Endothelial cell of umbilical vein (primary cell): ENCODE measurements at regions not wholly inside any gene's neighbourhood (a gene's known extent, or its start where the extent isn't known, plus 50 kb on each side); places are given as distances from the start of the nearest gene placed in this dataset.

Experiments
- BruUV-seq: library from RNA; stranded (reverse); fragments of 400-500 nt; replicated peaks from 2 replicates; lab custom pipeline; 2021; lab: Mats Ljungman, UMichigan
- CTCF ChIA-PET: fragments of 300-600, 350-600 bp; sonication (Branson Sonifier 250); formaldehyde crosslinking; loops from one replicate; lab custom pipeline; 2021; ENCODE audit warnings: antibody characterized with exemption, inconsistent platforms; lab: Charles Lee
- POLR2A ChIA-PET: fragments of 300-600, 350-600 bp; sonication (Branson Sonifier 250); formaldehyde crosslinking; loops from one replicate; lab custom pipeline; 2021; ENCODE audit warnings: antibody characterized with exemption, inconsistent platforms; lab: Charles Lee
- DNase-seq: peaks from one replicate; pipeline ENCODE4 v3.0.0-alpha.2; 2011; ENCODE audit warnings: low read depth, low spot score
- FAIRE-seq: peaks from 2 replicates; lab custom pipeline; 2011; peaks lifted over from hg19 to GRCh38; lab: Jason Lieb, UNC
- H2AFZ ChIP-seq: 2 replicates; pipeline ENCODE4 v1.6.0; 2012; ENCODE audit warnings: low read depth, low read length, control low read depth, inconsistent platforms
- H3K27ac ChIP-seq: 2 replicates; pipeline ENCODE4 v1.5.1; 2011; ENCODE audit warnings: low read depth, mild to moderate bottlenecking, control low read depth, low read length, moderate library complexity; ENCODE audit not compliant: insufficient read depth
- H3K27me3 ChIP-seq, 2 experiments: 2 replicates each; pipeline versions ENCODE4 v1.6.0 to v1.6.1; 2011; ENCODE audit warnings: low read length in 2 of 2, mixed read lengths in 1 of 2; ENCODE audit not compliant: control insufficient read depth in 2 of 2, insufficient read depth in 2 of 2
- H3K36me3 ChIP-seq, 2 experiments: 2 replicates in 1 of 2; 3 replicates in 1 of 2; pipeline ENCODE4 v1.5.1; 2011; ENCODE audit warnings: low read length in 2 of 2, mild to moderate bottlenecking in 1 of 2, moderate library complexity in 1 of 2; ENCODE audit not compliant: control insufficient read depth in 2 of 2, insufficient read depth in 2 of 2; ENCODE audit errors: extremely low read depth in 1 of 2
- H3K4me1 ChIP-seq: 3 replicates; pipeline ENCODE4 v1.5.1; 2011; ENCODE audit warnings: mild to moderate bottlenecking, low read length; ENCODE audit not compliant: control insufficient read depth, insufficient read depth; ENCODE audit errors: extremely low read depth
- H3K4me2 ChIP-seq: 2 replicates; pipeline ENCODE4 v1.6.1; 2011; ENCODE audit warnings: low read length, control low read depth, mixed read lengths; ENCODE audit not compliant: insufficient read depth
- H3K4me3 ChIP-seq, 3 experiments: fragments of 200-600 bp in 1 of 3; sonication (generic), shearing (Covaris generic) in 1 of 3; replicated peaks in 1 of 3; 2 replicates each; pipeline ENCODE4 v1.5.1; 2011 to 2016; ENCODE audit warnings: control low read depth in 3 of 3, low read length in 3 of 3, mild to moderate bottlenecking in 2 of 3, inconsistent platforms in 1 of 3, low read depth in 1 of 3, moderate library complexity in 1 of 3; ENCODE audit not compliant: insufficient read depth in 1 of 3
- H3K79me2 ChIP-seq: 2 replicates; pipeline ENCODE4 v1.6.0; 2012; ENCODE audit warnings: low read length, inconsistent platforms; ENCODE audit not compliant: control insufficient read depth, insufficient read depth
- H3K9ac ChIP-seq: replicated peaks from 2 replicates; pipeline ENCODE3; 2011; ENCODE audit warnings: low read length, control low read depth; ENCODE audit not compliant: insufficient read depth; ENCODE audit errors: extremely low read depth
- H3K9me1 ChIP-seq: replicated peaks from 3 replicates; pipeline ENCODE4 v1.6.0; 2011; ENCODE audit warnings: mild to moderate bottlenecking, low read length; ENCODE audit not compliant: control insufficient read depth, insufficient read depth; ENCODE audit errors: extremely low read depth
- H3K9me3 ChIP-seq: replicated peaks from 2 replicates; pipeline ENCODE4 v1.5.1; 2012; ENCODE audit warnings: low read length, inconsistent platforms; ENCODE audit not compliant: control insufficient read depth, insufficient read depth
- H4K20me1 ChIP-seq: replicated peaks from 2 replicates; pipeline ENCODE3; 2011; ENCODE audit warnings: mild to moderate bottlenecking, low read length; ENCODE audit not compliant: control insufficient read depth, insufficient read depth; ENCODE audit errors: extremely low read depth
- CTCF ChIP-seq, 2 donors: IDR thresholded peaks; 1 replicate in 1 of 2; 2 replicates in 1 of 2; pipeline ENCODE4 v1.5.1; 2011; ENCODE audit warnings: low read length in 2 of 2, mild to moderate bottlenecking in 2 of 2, moderate library complexity in 2 of 2, control low read depth in 1 of 2, inconsistent platforms in 1 of 2, low read depth in 1 of 2; ENCODE audit not compliant: insufficient read depth in 1 of 2; ENCODE audit errors: extremely low read depth in 1 of 2
- EZH2 ChIP-seq: IDR thresholded peaks from 2 replicates; pipeline ENCODE4 v1.6.1; 2012; ENCODE audit warnings: borderline replicate concordance, low read depth, mild to moderate bottlenecking, moderate library complexity, low read length, inconsistent platforms; ENCODE audit not compliant: severe bottlenecking
- FOS ChIP-seq: IDR thresholded peaks from 2 replicates; pipeline ENCODE4 v1.6.1; 2011; ENCODE audit warnings: mild to moderate bottlenecking, low read length, moderate library complexity, borderline replicate concordance; ENCODE audit not compliant: insufficient read depth
- GATA2 ChIP-seq: IDR thresholded peaks from 2 replicates; pipeline ENCODE4 v1.7.0; 2011; ENCODE audit warnings: low read depth, mild to moderate bottlenecking, moderate library complexity, mixed read lengths, low read length; ENCODE audit not compliant: insufficient read length, insufficient read depth
- JUN ChIP-seq: IDR thresholded peaks from 2 replicates; pipeline ENCODE4 v1.6.1; 2011; ENCODE audit warnings: borderline replicate concordance, low read depth; ENCODE audit not compliant: insufficient read length, insufficient read depth
- MYC ChIP-seq: IDR thresholded peaks from one replicate; pipeline ENCODE4 v1.6.1; 2011; ENCODE audit warnings: mild to moderate bottlenecking, low read depth, low read length
- POLR2A ChIP-seq: IDR thresholded peaks from 2 replicates; pipeline ENCODE4 v1.6.1; 2012; ENCODE audit warnings: low read depth, mild to moderate bottlenecking, control low read depth, low read length
- POLR2AphosphoS5 ChIP-seq: IDR thresholded peaks from 2 replicates; pipeline ENCODE4 v1.6.1; 2012; ENCODE audit warnings: low read depth, mild to moderate bottlenecking, control low read depth, low read length, moderate library complexity; ENCODE audit not compliant: insufficient read depth
- dilution Hi-C: fragments of 300-500 bp; cut with MboI; formaldehyde crosslinking; loops from one replicate; pipeline ENCODE4 v1.15.0; 2019; ENCODE audit warnings: low sequenced_read_pairs; ENCODE audit not compliant: extremely low pct_ligation_motif_present
- intact Hi-C: fragments of 100-400 bp; cut with micrococcal nuclease; formaldehyde crosslinking; loops from one replicate; pipeline ENCODE4 v1.10.0; 2022
- TF ChIP-seq, protein P1 (sequence below): IDR thresholded peaks from 2 replicates; pipeline ENCODE4 v1.6.1; 2011; ENCODE audit not compliant: insufficient read depth, insufficient read length

DNA sequence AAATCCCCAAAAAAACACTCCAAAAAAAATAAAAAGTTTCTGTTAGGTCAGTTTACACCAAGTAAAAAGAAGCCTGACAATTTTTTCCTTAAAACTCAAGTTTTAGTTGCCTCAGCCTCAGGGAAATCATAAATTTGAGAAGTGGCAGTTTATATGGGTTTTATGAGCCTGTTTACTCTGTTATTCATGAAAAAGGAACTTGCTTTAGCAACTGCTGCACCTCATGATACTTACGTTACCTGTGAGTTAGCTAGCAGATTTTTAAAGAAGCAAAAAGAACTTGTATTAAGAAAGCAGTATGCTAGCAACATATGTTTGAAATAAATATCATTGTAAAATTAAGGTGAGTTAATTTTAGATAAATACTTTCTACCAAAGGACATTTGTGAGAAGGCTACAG, 1264.5 kb upstream of the PHF14 start:
- ChIA-PET POLR2A (no interaction called here), CTCF (no interaction called here)
- DNase-seq: no peak
- H3K4me2 ChIP-seq: no peak overlapping the region
- H3K27ac ChIP-seq: no peak overlapping the region
- H3K9me1 ChIP-seq: no peaks in the 10 kb centered on the region
- no peak overlapping the region for H3K9ac ChIP-seq
- no peaks in the 10 kb centered on the region for H3K4me1 ChIP-seq
- H3K79me2 ChIP-seq: no peaks in the 10 kb centered on the region
- no peak for TF ChIP-seq POLR2A
- no peak for TF ChIP-seq GATA2
- TF ChIP-seq POLR2AphosphoS5: no peak
- TF ChIP-seq, protein P1, sequence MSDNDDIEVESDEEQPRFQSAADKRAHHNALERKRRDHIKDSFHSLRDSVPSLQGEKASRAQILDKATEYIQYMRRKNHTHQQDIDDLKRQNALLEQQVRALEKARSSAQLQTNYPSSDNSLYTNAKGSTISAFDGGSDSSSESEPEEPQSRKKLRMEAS: no peak
- no peak for TF ChIP-seq FOS
- no peak for TF ChIP-seq CTCF (IDR thresholded peaks at IDR 0.05; ENCODE audit: extremely low read depth in 1 of 2, insufficient read depth in 1 of 2, low read depth in 1 of 2, low read length in 2 of 2)
- no peak for TF ChIP-seq JUN
- TF ChIP-seq MYC: no peak
- TF ChIP-seq EZH2: no peak
- intact Hi-C loops: no loop called here
- H3K36me3 ChIP-seq: no peaks in the 10 kb centered on the region
- no peak overlapping the region for H3K4me3 ChIP-seq
- no peak for FAIRE-seq
- peaks cover 2% of the 10 kb centered on the region for H3K9me3 ChIP-seq
- H4K20me1 ChIP-seq: no peaks in the 10 kb centered on the region
- H3K27me3 ChIP-seq: no peaks in the 10 kb centered on the region
- dilution Hi-C loops: no loop called here
- H2AFZ ChIP-seq: no peak overlapping the region
- no TSS peak for BruUV-seq
